HCT116 (cell line): ENCODE measurements at regions not wholly inside any gene's neighbourhood (a gene's known extent, or its start where the extent isn't known, plus 50 kb on each side); places are given as distances from the start of the nearest gene placed in this dataset.

Experiments
- ATAC-seq: fragments of 200-7000 bp; cut with Tn5 transposase; 2 replicates; pipeline ENCODE4 v1.9.1; 2020; ENCODE audit warnings: mild to moderate bottlenecking, moderate library complexity
- BruUV-seq: library from RNA; stranded (reverse); fragments of 400-500 nt; replicated peaks from 2 replicates; lab custom pipeline; 2021; lab: Mats Ljungman, UMichigan
- CTCF ChIA-PET: fragments of 300-600 bp; sonication (Branson Sonifier 250); formaldehyde crosslinking; loops from one replicate; lab custom pipeline; 2021; ENCODE audit warnings: antibody characterized with exemption; lab: Charles Lee
- POLR2A ChIA-PET: fragments of 300-600, 350-600 bp; sonication (Branson Sonifier 250); formaldehyde crosslinking; loops from one replicate; lab custom pipeline; 2021; ENCODE audit warnings: antibody characterized with exemption; lab: Charles Lee
- RAD21 ChIA-PET, 2 experiments: fragments of 300-600 bp; sonication (Branson Sonifier 250); formaldehyde crosslinking; loops; one replicate each; lab custom pipeline; 2023; ENCODE audit warnings: low total read pairs in 2 of 2; ENCODE audit not compliant: uncharacterized antibody in 2 of 2, unreplicated experiment in 2 of 2, low non-redundant PET in 1 of 2; lab: Charles Lee
- DNase-seq: peaks from one replicate; pipeline ENCODE4 v3.0.0-alpha.2; 2010; ENCODE audit warnings: low read depth, low spot score
- H2AFZ ChIP-seq: fragments of 200-600 bp; shearing (Covaris generic), sonication (generic); 2 replicates; pipeline ENCODE4 v1.6.1; 2017; ENCODE audit warnings: low read depth, mixed run types, mixed read lengths, antibody characterized with exemption, low read length; ENCODE audit not compliant: poor library complexity, severe bottlenecking
- H3K27ac ChIP-seq: 2 replicates; pipeline ENCODE4 v1.5.1; 2012; ENCODE audit warnings: low read depth, low read length
- H3K27me3 ChIP-seq: fragments of 200-600 bp; sonication (generic); 2 replicates; pipeline ENCODE4 v1.6.1; 2016; ENCODE audit warnings: mixed run types, low read length, mixed read lengths; ENCODE audit not compliant: insufficient read depth
- H3K36me3 ChIP-seq, 2 experiments: fragments of 200-500 bp in 1 of 2; fragments of 200-600 bp in 1 of 2; sonication (Bioruptor generic) in 1 of 2; sonication (generic) in 1 of 2; 2 replicates each; pipeline versions ENCODE4 v1.5.1 to v1.6.1; 2014 to 2016; ENCODE audit warnings: low read length in 2 of 2, inconsistent platforms in 1 of 2, mixed read lengths in 1 of 2, mixed run types in 1 of 2; ENCODE audit not compliant: insufficient read depth in 2 of 2, control insufficient read depth in 1 of 2
- H3K4me1 ChIP-seq, 2 experiments: fragments of 200-600 bp in 1 of 2; sonication (generic) in 1 of 2; 2 replicates each; pipeline versions ENCODE4 v1.5.1 to v1.6.1; 2012 to 2017; ENCODE audit warnings: low read length in 2 of 2, inconsistent platforms in 1 of 2, mild to moderate bottlenecking in 1 of 2, mixed read lengths in 1 of 2, mixed run types in 1 of 2, moderate library complexity in 1 of 2; ENCODE audit not compliant: insufficient read depth in 2 of 2, control insufficient read depth in 1 of 2
- H3K4me2 ChIP-seq: fragments of 200-600 bp; sonication (generic); 2 replicates; pipeline ENCODE4 v1.6.1; 2017; ENCODE audit warnings: mixed run types, low read length, mixed read lengths
- H3K4me3 ChIP-seq, 2 experiments: fragments of 200-600 bp in 1 of 2; sonication (generic) in 1 of 2; replicated peaks in 1 of 2; 2 replicates each; pipeline ENCODE4 v1.5.1; 2011 to 2016; ENCODE audit warnings: low read length in 2 of 2, control low read depth in 1 of 2, low read depth in 1 of 2, mild to moderate bottlenecking in 1 of 2, mixed read lengths in 1 of 2, mixed run types in 1 of 2
- H3K79me2 ChIP-seq: fragments of 200-600 bp; sonication (generic); 2 replicates; pipeline ENCODE4 v1.6.1; 2017; ENCODE audit warnings: mild to moderate bottlenecking, mixed run types, low read length, moderate library complexity, mixed read lengths; ENCODE audit not compliant: insufficient read depth
- H3K9ac ChIP-seq: fragments of 200-600 bp; sonication (generic); 2 replicates; pipeline ENCODE4 v1.6.1; 2016; ENCODE audit warnings: low read length, mixed read lengths
- H3K9me2 ChIP-seq: fragments of 200-600 bp; sonication (generic), shearing (Covaris generic); 2 replicates; pipeline ENCODE4 v1.6.1; 2017; ENCODE audit warnings: mixed run types, mild to moderate bottlenecking, moderate library complexity; ENCODE audit not compliant: insufficient read depth
- H3K9me3 ChIP-seq, 2 experiments: fragments of 200-500 bp in 1 of 2; fragments of 200-600 bp in 1 of 2; sonication (Bioruptor generic) in 1 of 2; sonication (generic) in 1 of 2; 2 replicates each; pipeline ENCODE4 v1.6.1; 2014 to 2017; ENCODE audit warnings: low read length in 2 of 2, mixed read lengths in 2 of 2, inconsistent platforms in 1 of 2, low read depth in 1 of 2, mild to moderate bottlenecking in 1 of 2, mixed run types in 1 of 2, moderate library complexity in 1 of 2; ENCODE audit not compliant: control insufficient read depth in 1 of 2, insufficient read depth in 1 of 2
- H4K20me1 ChIP-seq: fragments of 200-600 bp; sonication (generic), shearing (Covaris generic); 2 replicates; pipeline ENCODE4 v1.6.1; 2017; ENCODE audit warnings: mixed run types, mild to moderate bottlenecking, moderate library complexity; ENCODE audit not compliant: insufficient read depth
- ELF1 ChIP-seq: IDR thresholded peaks from 2 replicates; pipeline ENCODE4 v1.6.1; 2012; ENCODE audit warnings: low read depth, borderline replicate concordance
- FOSL1 ChIP-seq: IDR thresholded peaks from 2 replicates; pipeline ENCODE4 v1.6.1; 2012; ENCODE audit warnings: low read depth
- POLR2A ChIP-seq: IDR thresholded peaks from 2 replicates; pipeline ENCODE4 v1.7.0; 2011; ENCODE audit warnings: borderline replicate concordance; ENCODE audit not compliant: insufficient read depth, insufficient read length; ENCODE audit errors: extremely low read depth
- POLR2AphosphoS5 ChIP-seq: IDR thresholded peaks from 2 replicates; pipeline ENCODE4 v1.6.1; 2011; ENCODE audit warnings: mild to moderate bottlenecking, low read depth, low read length, moderate library complexity
- RAD21 ChIP-seq: IDR thresholded peaks from 2 replicates; pipeline ENCODE4 v1.6.1; 2012; ENCODE audit warnings: low read depth, mild to moderate bottlenecking
- SIN3A ChIP-seq: IDR thresholded peaks from 2 replicates; pipeline ENCODE4 v1.6.1; 2012; ENCODE audit warnings: low read depth
- SRF ChIP-seq: IDR thresholded peaks from 2 replicates; pipeline ENCODE4 v1.6.1; 2012; ENCODE audit warnings: low read depth
- YY1 ChIP-seq: IDR thresholded peaks from 2 replicates; pipeline ENCODE4 v1.6.1; 2011; ENCODE audit warnings: low read length, low read depth, moderate library complexity, mild to moderate bottlenecking; ENCODE audit not compliant: insufficient replicate concordance; ENCODE audit errors: extremely low read depth
- ZBTB33 ChIP-seq: IDR thresholded peaks from 2 replicates; pipeline ENCODE4 v1.6.1; 2011; ENCODE audit warnings: mild to moderate bottlenecking, low read length, moderate library complexity; ENCODE audit not compliant: insufficient replicate concordance; ENCODE audit errors: extremely low read depth
- ZNF274 ChIP-seq: fragments of 200-500 bp; sonication (Bioruptor generic); IDR thresholded peaks from 2 replicates; pipeline ENCODE4 v1.6.1; 2014; ENCODE audit warnings: mild to moderate bottlenecking, low read depth, low read length, inconsistent platforms
- intact Hi-C: fragments of 100-400 bp; cut with micrococcal nuclease; formaldehyde crosslinking; loops from 2 replicates; pipeline ENCODE4 v1.10.0; 2022
- TF ChIP-seq, protein P1 (sequence below): IDR thresholded peaks from 2 replicates; pipeline ENCODE4 v1.6.1; 2012
- TF ChIP-seq, protein P2 (sequence below): IDR thresholded peaks from 2 replicates; pipeline ENCODE4 v1.6.1; 2012; ENCODE audit warnings: low read depth
- TF ChIP-seq, protein P3 (sequence below): IDR thresholded peaks from 2 replicates; pipeline ENCODE4 v1.6.1; 2012

DNA sequence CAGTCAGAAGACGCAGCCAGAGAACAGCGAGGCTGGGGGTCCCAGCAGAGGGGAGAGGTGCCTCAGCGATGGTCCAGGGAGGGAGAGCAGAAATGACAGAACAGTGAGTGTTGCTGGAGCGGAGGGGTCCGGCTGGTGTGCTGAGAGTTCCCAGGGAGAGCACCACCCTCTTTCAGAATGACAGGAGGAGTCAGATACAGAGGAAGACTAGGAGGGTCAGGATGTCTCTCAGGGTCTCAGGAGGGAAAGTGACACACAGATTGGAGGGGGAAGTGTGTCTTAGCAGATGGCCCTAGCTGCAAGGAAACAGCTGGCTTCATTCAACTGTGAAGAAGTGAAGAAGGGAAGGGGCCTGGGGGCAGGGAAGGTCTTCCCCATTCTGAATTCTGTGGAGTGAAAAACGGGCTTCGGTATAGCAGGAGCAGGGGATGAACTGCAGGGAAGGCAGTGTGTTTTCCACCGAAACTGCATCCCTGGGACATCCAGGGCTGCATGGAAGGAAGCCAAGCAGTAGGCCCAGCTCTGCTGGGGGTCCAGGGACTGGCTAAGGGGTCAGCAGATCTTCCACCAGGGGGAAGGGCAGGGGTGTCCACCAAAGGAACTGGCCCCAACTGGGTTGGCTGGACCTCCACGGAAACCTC lies 90.0 kb upstream of the OTOS start:
- Histone ChIP-seq H3K9me2 (no peaks in the 10 kb centered on the region), H3K9ac (no peak overlapping the region), H4K20me1 (no peaks in the 10 kb centered on the region), H3K27me3 (no peaks in the 10 kb centered on the region), H2AFZ (no peak overlapping the region), H3K4me2 (no peak overlapping the region), H3K4me1 (peaks cover 4 to 24% of the 10 kb centered on the region in 2 experiments; a peak in 3 of 4 replicates), H3K9me3 (no peaks in the 10 kb centered on the region), H3K4me3 (no peak overlapping the region), H3K36me3 (no peaks in the 10 kb centered on the region), H3K27ac (no peak overlapping the region), H3K79me2 (no peaks in the 10 kb centered on the region)
- intact Hi-C loops: loop anchor here (5.0 to 10.0 kb wide), 2 partner anchors 142 to 334 kb away; partner anchors contain the start of genes DUSP28 and RNPEPL1
- RAD21 ChIA-PET: no interaction called here
- no TSS peak for BruUV-seq
- TF ChIP-seq ELF1 (no peak), POLR2A (no peak), ZBTB33 (no peak), ZNF274 (no peak), POLR2AphosphoS5 (no peak), FOSL1 (no peak), YY1 (no peak), SIN3A (no peak), RAD21 (no peak), SRF (no peak)
- TF ChIP-seq, protein P1, sequence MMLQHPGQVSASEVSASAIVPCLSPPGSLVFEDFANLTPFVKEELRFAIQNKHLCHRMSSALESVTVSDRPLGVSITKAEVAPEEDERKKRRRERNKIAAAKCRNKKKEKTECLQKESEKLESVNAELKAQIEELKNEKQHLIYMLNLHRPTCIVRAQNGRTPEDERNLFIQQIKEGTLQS: no peak
- TF ChIP-seq, protein P2, sequence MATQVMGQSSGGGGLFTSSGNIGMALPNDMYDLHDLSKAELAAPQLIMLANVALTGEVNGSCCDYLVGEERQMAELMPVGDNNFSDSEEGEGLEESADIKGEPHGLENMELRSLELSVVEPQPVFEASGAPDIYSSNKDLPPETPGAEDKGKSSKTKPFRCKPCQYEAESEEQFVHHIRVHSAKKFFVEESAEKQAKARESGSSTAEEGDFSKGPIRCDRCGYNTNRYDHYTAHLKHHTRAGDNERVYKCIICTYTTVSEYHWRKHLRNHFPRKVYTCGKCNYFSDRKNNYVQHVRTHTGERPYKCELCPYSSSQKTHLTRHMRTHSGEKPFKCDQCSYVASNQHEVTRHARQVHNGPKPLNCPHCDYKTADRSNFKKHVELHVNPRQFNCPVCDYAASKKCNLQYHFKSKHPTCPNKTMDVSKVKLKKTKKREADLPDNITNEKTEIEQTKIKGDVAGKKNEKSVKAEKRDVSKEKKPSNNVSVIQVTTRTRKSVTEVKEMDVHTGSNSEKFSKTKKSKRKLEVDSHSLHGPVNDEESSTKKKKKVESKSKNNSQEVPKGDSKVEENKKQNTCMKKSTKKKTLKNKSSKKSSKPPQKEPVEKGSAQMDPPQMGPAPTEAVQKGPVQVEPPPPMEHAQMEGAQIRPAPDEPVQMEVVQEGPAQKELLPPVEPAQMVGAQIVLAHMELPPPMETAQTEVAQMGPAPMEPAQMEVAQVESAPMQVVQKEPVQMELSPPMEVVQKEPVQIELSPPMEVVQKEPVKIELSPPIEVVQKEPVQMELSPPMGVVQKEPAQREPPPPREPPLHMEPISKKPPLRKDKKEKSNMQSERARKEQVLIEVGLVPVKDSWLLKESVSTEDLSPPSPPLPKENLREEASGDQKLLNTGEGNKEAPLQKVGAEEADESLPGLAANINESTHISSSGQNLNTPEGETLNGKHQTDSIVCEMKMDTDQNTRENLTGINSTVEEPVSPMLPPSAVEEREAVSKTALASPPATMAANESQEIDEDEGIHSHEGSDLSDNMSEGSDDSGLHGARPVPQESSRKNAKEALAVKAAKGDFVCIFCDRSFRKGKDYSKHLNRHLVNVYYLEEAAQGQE: no peak
- TF ChIP-seq, protein P3, sequence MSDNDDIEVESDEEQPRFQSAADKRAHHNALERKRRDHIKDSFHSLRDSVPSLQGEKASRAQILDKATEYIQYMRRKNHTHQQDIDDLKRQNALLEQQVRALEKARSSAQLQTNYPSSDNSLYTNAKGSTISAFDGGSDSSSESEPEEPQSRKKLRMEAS: no peak
- CTCF ChIA-PET: no interaction called here
- ATAC-seq (no peak), DNase-seq (no peak)
- POLR2A ChIA-PET: no interaction called here
